22Rv1 (cell line): ENCODE measurements at regions not wholly inside any gene's neighbourhood (a gene's known extent, or its start where the extent isn't known, plus 50 kb on each side); places are given as distances from the start of the nearest gene placed in this dataset.

Source experiments
- H3K27ac ChIP-seq: fragments of 450-650 bp; 2 replicates; pipeline ENCODE4 v1.5.1; 2017
- ZFX ChIP-seq: fragments of 450-650 bp; IDR thresholded peaks from 2 replicates; pipeline ENCODE4 v1.6.1; 2017; ENCODE audit warnings: antibody characterized with exemption, borderline replicate concordance
- TF ChIP-seq, protein P1 (sequence below): fragments of 450-650 bp; IDR thresholded peaks from 2 replicates; pipeline ENCODE4 v1.5.1; 2017; ENCODE audit warnings: mild to moderate bottlenecking

DNA sequence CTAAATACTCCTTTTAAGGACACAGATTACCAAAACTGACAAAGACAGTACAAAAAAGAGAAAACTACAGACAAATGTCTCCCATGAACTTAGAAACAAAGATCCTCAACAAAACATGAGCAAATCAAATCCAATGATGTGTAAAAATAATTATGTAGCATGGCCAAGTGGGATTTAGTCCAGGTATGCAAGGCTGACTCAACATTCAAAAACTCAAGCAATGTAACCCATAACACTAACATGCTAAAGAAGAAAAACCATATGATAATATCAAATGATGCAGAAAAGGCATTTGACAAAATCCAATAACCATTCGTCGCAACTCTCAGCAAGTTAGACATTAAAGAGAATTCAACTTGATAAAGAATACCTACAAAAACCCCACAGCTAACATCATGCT is 239.0 kb upstream of the KLHL29 start:
- no peak overlapping the region for H3K27ac ChIP-seq
- no peak for TF ChIP-seq ZFX
- TF ChIP-seq, protein P1, sequence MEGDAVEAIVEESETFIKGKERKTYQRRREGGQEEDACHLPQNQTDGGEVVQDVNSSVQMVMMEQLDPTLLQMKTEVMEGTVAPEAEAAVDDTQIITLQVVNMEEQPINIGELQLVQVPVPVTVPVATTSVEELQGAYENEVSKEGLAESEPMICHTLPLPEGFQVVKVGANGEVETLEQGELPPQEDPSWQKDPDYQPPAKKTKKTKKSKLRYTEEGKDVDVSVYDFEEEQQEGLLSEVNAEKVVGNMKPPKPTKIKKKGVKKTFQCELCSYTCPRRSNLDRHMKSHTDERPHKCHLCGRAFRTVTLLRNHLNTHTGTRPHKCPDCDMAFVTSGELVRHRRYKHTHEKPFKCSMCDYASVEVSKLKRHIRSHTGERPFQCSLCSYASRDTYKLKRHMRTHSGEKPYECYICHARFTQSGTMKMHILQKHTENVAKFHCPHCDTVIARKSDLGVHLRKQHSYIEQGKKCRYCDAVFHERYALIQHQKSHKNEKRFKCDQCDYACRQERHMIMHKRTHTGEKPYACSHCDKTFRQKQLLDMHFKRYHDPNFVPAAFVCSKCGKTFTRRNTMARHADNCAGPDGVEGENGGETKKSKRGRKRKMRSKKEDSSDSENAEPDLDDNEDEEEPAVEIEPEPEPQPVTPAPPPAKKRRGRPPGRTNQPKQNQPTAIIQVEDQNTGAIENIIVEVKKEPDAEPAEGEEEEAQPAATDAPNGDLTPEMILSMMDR, result no peak

DNA sequence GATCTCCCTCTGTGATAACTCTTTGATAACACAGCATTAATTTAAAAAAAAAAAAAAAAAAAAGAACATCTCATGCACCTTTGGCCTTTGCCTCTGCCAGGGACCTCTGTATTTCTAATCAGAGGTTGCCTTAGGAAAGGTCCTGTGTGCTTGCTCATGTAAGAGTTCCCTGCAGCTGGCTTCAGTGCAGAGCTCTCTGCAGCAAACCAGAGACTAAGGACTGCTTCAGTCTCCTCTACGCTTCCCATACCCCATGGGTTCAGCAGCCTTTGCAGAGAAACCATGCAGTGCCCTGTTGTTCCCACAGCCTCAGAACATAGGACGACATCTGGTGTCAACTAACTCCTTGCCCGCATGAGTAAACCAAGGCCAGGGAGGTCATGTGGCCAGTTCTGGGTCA is 236.6 kb upstream of the KLHL29 start:
- TF ChIP-seq ZFX, result no peak
- TF ChIP-seq, protein P1, result no peak
- no peak overlapping the region for H3K27ac ChIP-seq

DNA sequence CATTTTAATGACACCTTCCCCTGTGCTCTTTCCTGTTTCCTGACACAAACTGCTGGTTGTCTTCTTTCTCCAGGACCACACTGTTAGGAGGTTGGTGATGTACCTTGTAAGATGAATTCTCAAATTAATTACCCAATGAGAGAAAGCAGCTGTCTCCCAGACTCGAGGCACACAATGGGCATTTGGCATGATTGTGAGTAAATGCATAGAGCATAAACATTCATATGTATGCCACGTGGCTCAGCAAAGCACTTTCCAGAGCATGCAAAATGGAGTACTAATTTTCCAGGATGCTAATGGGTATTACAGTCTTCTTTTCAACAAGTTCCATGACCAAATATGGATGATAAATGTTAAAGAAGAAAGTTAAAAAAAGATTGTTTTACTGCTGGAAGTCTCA is 235.2 kb upstream of the KLHL29 start:
- TF ChIP-seq, protein P1, result no peak
- no peak for TF ChIP-seq ZFX
- no peak overlapping the region for H3K27ac ChIP-seq

DNA sequence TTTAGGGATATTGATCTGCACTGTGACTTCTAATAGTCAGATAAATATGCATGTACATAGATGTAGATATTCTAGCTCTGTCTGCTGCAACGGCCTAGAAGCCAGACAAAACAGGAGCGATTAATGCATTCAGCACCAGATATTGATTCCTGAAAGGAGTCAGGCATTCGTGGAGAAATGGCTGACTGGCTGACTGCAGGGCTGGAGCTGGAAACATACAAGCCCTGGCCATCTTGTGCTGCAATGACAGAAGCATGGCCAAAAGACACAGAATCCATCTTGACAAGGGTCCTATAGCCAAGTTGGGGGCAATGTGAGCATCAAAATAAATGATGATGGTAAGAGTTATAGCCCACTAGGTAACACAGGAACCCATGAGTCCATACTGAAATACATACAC is 231.5 kb upstream of the KLHL29 start:
- TF ChIP-seq ZFX, result no peak
- no peak overlapping the region for H3K27ac ChIP-seq

DNA sequence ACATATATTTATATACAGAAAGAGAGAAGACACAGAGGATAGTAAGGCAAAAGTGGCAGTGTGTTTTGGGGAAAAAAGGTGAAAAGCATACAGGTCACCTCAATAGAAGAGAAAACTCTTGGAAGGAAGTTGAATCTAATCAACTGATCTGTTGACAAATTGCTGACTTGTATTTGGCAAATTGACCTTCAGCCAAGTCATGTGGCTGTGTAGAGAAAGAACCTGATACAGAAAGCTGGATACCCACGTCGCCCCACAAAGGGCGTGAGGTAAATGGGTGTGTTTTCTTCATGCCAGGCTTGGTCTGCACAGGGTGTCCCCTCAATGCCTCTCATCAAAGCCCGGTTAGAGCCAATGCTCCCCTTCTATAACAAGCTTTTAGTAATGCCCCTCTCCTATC is 230.0 kb upstream of the KLHL29 start:
- H3K27ac ChIP-seq, result no peak overlapping the region
- no peak for TF ChIP-seq ZFX
- TF ChIP-seq, protein P1, result no peak

DNA sequence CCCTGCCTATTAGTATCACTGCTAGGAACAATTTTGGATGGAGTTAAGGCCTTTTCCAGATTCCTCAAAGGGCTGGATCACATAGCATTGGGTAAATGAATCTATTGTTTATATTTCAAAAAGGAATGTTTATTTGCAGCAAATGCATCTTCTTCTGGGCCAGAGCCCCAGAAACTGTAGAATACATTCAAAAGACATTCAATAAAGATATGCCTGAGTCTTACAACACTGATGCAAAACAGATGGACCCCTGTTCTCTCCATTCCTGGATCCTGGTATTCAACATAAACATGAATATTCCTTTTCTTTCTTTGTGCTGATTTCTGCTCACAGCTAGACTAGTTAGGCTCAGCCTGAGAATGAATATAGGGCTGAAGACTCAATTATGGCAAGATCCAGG is 227.2 kb upstream of the KLHL29 start:
- no peak overlapping the region for H3K27ac ChIP-seq
- TF ChIP-seq, protein P1, result no peak
- TF ChIP-seq ZFX, result no peak

DNA sequence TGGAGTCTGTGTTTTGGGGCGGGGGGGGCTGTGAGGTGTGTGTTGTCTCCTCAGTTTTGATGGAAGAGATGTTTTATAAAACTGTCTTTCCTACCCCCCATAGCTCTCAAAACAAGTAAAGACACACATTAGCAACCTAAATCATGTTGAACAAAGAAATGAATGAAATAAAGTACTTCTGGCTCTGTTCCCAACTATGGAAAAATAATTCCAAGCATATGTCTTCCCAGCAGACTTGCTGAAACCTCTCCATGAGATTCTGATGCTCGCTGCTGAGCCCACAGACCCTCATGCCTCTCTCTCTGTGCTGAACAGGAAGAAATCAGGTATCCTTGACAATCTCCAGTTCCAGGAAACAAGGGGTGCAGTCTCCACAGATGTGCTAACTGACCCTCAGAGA is 226.7 kb upstream of the KLHL29 start:
- TF ChIP-seq, protein P1, result no peak
- no peak for TF ChIP-seq ZFX
- no peak overlapping the region for H3K27ac ChIP-seq

DNA sequence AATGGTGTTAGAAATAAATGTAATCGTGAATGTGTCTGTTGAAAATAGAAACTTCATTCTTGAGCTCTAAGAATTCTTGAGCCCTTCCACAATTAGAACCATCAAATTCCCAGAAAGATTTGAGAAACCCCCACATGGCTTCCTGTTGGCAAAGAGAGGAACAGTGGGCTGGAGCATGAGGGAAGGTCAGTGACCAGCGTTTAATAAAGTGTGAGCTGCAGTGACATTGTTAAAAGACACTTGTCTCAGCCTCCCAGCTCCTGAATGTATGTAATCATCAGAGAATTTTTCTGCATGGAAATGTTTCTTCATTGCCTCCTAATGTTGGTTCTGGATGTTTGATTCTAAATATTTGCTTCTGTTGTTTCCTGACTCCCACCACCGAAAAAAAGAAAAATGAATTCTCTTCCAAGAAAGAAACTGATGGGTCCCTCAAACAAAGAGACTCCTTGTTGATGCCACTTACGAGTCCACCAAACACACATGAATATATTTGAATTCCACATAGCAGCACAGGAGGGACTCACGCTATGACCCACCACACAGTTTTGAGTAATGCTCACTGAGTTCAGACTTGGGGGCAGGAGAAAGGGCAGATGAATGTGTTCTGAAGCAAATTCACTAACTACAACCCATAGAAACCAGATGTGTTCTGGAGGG is 225.1 kb upstream of the KLHL29 start:
- H3K27ac ChIP-seq, result no peak overlapping the region
- TF ChIP-seq ZFX, result no peak
- TF ChIP-seq, protein P1, result no peak
